GM10266 (cell line): ENCODE measurements at regions not wholly inside any gene's neighbourhood (a gene's known extent, or its start where the extent isn't known, plus 50 kb on each side); places are given as distances from the start of the nearest gene placed in this dataset.
"Not testable (repeated sequence)": the region's sequence is repeated elsewhere in the genome, so short reads cannot be mapped to it uniquely, and the experiment has no call there.

ENCODE experiments used
- DNase-seq: peaks from one replicate; pipeline ENCODE4 v3.0.0; 2012; ENCODE audit errors: extremely low spot score
- TF ChIP-seq, protein P1 (sequence below): IDR thresholded peaks from 2 replicates; pipeline ENCODE4 v1.5.1; 2012; ENCODE audit warnings: mild to moderate bottlenecking, low read depth; ENCODE audit not compliant: control insufficient read depth, insufficient read depth; ENCODE audit errors: missing control alignments

DNA sequence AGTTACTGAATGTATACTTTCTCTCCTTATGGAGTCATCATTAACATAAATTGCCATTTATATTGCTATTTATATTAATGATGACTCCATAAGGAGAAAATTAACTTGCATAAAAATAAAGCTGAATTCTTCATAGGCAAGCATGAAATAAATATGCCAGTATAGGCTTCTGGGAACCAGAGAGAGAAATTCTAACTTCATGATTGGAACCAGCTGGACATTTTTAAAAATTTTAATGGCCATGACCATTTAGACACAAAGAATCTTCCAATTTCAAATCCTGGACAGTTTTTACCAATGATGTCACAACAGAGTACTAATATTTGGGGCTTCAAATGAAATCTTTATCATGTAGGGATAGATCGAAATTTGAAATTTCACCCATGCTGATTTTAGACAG, 268.7 kb downstream of the PTGER3 start:
- no peak for DNase-seq

DNA sequence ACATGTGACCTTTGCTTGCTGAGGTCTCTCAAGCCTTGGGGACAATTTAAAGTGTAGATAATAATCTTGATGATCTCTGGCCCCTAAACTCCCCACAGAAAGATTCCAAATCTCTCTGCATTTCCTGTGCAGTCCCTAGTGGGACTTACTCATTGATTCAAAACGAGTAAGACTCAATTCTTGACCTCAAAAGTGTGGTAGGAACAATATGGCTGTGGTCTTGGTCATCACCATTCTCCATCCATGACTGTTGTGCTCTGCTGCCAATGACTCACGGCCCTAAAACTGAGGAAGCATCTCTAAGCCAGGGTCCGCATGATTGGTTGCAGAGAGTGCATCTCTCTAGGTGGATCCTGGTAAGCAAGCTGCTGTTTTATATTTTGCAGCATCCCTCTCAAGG, 268.0 kb downstream of the PTGER3 start:
- TF ChIP-seq, protein P1, sequence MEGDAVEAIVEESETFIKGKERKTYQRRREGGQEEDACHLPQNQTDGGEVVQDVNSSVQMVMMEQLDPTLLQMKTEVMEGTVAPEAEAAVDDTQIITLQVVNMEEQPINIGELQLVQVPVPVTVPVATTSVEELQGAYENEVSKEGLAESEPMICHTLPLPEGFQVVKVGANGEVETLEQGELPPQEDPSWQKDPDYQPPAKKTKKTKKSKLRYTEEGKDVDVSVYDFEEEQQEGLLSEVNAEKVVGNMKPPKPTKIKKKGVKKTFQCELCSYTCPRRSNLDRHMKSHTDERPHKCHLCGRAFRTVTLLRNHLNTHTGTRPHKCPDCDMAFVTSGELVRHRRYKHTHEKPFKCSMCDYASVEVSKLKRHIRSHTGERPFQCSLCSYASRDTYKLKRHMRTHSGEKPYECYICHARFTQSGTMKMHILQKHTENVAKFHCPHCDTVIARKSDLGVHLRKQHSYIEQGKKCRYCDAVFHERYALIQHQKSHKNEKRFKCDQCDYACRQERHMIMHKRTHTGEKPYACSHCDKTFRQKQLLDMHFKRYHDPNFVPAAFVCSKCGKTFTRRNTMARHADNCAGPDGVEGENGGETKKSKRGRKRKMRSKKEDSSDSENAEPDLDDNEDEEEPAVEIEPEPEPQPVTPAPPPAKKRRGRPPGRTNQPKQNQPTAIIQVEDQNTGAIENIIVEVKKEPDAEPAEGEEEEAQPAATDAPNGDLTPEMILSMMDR = no peak
- DNase-seq = no peak

More for the DNA sequence above, 268.7 kb downstream of the PTGER3 start:
- TF ChIP-seq, protein P1 = no peak

DNA sequence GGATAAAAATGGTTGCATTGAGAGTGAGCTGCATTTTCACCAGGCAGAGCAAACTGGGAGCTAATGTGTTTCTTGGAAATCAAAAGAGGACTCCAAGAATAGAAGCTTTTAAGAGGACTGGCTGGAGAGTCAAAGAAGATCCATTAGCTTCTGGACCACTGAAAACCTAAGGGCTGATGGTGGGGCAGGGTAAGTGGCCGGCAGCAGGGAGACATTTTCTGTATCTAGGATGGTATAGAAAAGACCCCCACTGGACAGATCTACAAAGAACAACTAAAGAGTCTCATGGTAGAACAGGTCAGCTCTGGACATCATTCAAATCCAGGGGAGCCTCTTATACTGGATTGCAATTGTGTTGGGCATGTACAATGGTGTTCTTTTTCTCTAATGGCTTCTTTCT, 262.3 kb downstream of the PTGER3 start:
- TF ChIP-seq, protein P1 = no peak
- DNase-seq = no peak

DNA sequence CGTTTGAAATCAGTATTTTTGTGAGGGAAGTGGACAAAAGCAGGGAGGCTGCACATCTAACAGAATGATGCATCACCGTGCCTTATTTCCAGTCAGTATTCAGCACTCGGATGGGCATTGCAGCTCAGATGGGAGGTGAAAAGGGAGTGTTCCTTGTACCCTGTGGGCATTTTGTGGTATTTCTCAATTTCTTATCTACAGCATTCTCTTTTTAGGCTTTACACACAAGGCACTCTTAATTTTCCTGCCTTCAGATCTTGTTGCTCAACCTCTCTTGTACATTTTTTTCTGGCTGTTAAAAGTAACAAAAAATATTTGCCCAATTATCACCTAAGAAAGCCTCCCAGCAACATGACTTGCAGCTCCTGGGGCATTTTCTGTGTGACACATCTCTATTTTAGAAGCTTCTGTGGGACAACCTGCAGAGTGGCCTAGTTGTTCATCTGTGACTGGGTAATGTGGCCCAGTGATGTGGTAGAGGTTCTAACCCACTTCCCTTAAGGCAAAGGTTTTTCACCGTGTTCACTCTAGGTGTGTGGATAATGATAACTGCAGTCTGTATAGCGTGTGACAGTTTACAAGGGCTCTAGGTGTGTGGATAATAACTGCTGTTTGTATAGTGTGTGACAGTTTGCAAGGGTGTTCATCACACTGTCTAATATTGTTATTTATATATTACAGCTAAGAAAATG, 257.2 kb downstream of the PTGER3 start:
- TF ChIP-seq, protein P1 = no peak
- no peak for DNase-seq

DNA sequence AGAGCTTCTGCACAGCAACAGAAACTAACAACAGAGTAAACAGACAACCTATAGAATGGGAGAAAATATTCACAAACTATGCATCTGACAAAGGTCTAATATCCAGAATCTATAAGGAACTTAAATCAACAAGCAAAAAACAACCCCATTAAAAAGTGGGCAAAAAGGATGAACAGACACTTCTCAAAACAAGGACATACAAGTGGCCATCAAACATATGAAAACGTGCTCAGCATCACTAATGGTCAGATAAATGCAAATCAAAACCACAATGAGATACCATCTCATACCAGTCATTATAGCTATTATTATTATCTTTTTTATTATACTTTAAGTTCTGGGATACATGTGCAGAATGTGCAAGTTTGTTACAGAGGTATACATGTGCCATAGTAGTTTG, 252.6 kb downstream of the PTGER3 start:
- not testable (repeated sequence) for DNase-seq

DNA sequence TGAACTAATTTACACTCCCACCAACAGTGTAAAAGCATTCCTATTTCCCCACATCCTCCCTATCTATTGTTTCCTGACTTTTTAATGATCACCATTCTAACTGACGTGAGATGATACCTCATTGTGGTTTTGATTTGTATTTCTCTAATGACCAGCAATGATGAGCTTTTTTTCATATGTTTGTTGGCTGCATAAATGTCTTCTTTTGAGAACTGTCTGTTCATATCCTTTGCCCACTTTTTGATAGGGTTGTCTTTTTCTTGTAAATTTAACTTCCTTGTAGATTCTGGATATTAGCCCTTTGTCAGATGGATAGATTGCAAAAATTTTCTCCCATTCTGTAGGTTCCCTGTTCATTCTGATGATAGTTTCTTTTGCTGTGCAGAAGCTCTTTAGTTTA, 251.3 kb downstream of the PTGER3 start:
- DNase-seq = not testable (repeated sequence)

DNA sequence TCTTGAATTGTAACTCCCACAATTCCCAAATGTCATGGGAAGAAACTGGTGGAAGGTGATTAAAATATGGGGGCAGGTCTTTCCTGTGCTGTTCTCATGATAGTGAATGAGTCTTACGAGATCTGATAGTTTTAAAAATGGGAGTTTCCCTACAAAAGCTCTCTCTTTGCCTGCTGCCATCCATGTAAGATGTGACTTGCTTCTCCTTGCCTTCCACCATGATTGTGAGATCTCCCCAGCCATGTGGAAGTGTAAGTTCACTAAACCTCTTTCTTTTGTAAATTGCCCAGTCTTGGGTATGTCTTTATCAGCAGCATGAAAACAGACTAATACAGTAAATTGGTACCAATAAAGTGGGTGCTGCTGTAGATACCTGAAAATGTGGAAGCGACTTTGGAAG, 245.0 kb downstream of the PTGER3 start:
- DNase-seq = not testable (repeated sequence)

DNA sequence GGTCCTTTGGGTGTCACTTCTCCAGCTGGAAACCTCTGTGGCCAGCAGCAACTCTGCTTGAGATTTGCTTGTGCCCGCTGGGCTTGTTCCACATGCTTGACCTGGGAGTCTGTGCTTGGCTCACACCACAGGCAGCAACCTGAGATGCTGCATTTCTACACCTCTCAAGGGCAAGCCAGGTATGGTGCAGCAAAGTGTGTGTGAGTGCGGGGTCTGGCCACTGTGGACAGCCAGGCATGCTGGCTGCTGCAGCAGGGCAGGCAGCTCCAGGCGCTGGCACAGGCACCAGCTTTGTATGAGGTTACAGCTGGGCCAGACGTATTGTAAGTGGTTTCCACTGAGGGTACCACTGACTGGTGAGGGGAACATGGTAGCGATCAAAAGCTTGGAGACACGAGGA, 242.0 kb downstream of the PTGER3 start:
- DNase-seq = no peak
- TF ChIP-seq, protein P1 = no peak

DNA sequence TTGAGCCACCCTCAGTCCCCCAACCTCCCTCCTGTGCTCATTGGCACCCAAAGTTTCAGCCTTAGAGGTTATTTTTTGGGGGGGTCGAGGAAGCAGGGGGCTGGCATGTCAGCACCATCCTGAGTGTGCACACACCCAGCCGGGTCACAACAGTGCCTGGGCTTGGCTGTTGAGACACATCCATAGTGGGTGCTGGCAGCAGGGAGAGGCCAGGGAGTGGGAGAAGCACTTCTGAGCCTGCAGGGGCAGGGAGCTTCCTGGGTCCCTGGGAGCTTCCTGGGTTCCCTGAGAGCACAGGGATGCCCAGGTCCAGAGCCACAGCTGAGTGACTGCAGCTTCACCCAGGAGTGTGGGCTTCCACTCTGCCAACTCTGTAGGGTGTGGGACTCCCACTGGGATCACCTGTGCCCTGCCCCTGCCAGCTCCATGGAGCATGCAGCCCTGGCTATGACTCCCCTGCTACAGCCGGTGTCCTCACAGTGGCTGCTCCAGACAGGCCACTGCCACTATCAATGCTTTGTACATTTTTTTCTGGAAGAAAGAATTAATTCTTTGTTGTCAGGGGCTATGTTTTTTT, 240.4 kb downstream of the PTGER3 start:
- DNase-seq = no peak
- TF ChIP-seq, protein P1 = no peak
